ENCODE measurements at regions not wholly inside any gene's neighbourhood (a gene's known extent, or its start where the extent isn't known, plus 50 kb on each side); places are given as distances from the start of the nearest gene placed in this dataset.

- TF ChIP-seq TBP (IDR thresholded peaks at IDR 0.05; ENCODE audit: low read depth, low read length) (no peak), ATF3 (IDR thresholded peaks at IDR 0.05; ENCODE audit: insufficient read depth, low read depth, low read length) (no peak), TEAD4 (IDR thresholded peaks at IDR 0.05; ENCODE audit: low read depth, low read length) (no peak), BACH1 (IDR thresholded peaks at IDR 0.05; ENCODE audit: low read length) (no peak), RNF2 (IDR thresholded peaks at IDR 0.05; ENCODE audit: borderline replicate concordance, low read depth, low read length, missing control alignments, poor library complexity, severe bottlenecking) (no peak), HDAC6 (IDR thresholded peaks at IDR 0.05; ENCODE audit: low read depth, low read length) (no peak)
Observed at GRCh38 chr10:80917636-80918035, 379.9 kb downstream of the SH2D4B start (continued).
